Ureter (tissue), 1 donor: ENCODE measurements at regions not wholly inside any gene's neighbourhood (a gene's known extent, or its start where the extent isn't known, plus 50 kb on each side); places are given as distances from the start of the nearest gene placed in this dataset.
"Not testable (repeated sequence)": the region's sequence is repeated elsewhere in the genome, so short reads cannot be mapped to it uniquely, and the experiment has no call there.

ENCODE experiments used
- DNase-seq: peaks from one replicate; pipeline ENCODE4 v3.0.0-alpha.2; 2020; ENCODE audit warnings: low spot score
- donor health status: DM: yes; HTN: yes; CAD: no.

GRCh38 chr5:176018598-176018997 lies 50.5 kb upstream of the THOC3 start:
- DNase-seq: not testable (repeated sequence)

- not testable (repeated sequence) for DNase-seq
Measured at GRCh38 chr5:176020852-176021251, 52.7 kb upstream of the THOC3 start.

- DNase-seq: not testable (repeated sequence)
Measured at GRCh38 chr5:176023535-176023934, 55.4 kb upstream of the THOC3 start.

GRCh38 chr5:176029445-176029844 lies 61.3 kb upstream of the THOC3 start:
- DNase-seq: peak; percentile 34

GRCh38 chr5:176030361-176031117 lies 62.4 kb upstream of the THOC3 start:
- DNase-seq: not testable (repeated sequence)

GRCh38 chr5:176031118-176031510 lies 63.0 kb upstream of the THOC3 start:
- DNase-seq: not testable (repeated sequence)

GRCh38 chr5:176033186-176033585 lies 65.1 kb upstream of the THOC3 start:
- peak; percentile 35 for DNase-seq

- not testable (repeated sequence) for DNase-seq
Measured at GRCh38 chr5:176034407-176035200, 66.5 kb upstream of the THOC3 start.

- not testable (repeated sequence) for DNase-seq
Measured at GRCh38 chr5:176035201-176035530, 67.1 kb upstream of the THOC3 start.

- peak; percentile 35 for DNase-seq
Measured at GRCh38 chr5:176035816-176036308, 67.7 kb upstream of the THOC3 start.

GRCh38 chr5:176036391-176036790 lies 68.3 kb upstream of the THOC3 start:
- not testable (repeated sequence) for DNase-seq

- peak; percentile 29 for DNase-seq
Measured at GRCh38 chr5:176037190-176037589, 69.1 kb upstream of the THOC3 start.

- peak; percentile 31 for DNase-seq
Measured at GRCh38 chr5:176040105-176040801, 72.1 kb upstream of the THOC3 start.

GRCh38 chr5:176041248-176041994 lies 73.3 kb upstream of the THOC3 start:
- not testable (repeated sequence) for DNase-seq

GRCh38 chr5:176042020-176042658 lies 74.0 kb upstream of the THOC3 start:
- not testable (repeated sequence) for DNase-seq

GRCh38 chr5:176043252-176043829 lies 75.2 kb upstream of the THOC3 start:
- DNase-seq: not testable (repeated sequence)

GRCh38 chr5:176043986-176044385 lies 75.9 kb upstream of the THOC3 start:
- DNase-seq: not testable (repeated sequence)

- DNase-seq: not testable (repeated sequence)
Measured at GRCh38 chr5:176044431-176044830, 76.3 kb upstream of the THOC3 start.

GRCh38 chr5:176045442-176045841 lies 77.3 kb upstream of the THOC3 start:
- not testable (repeated sequence) for DNase-seq

GRCh38 chr5:176048671-176049070 lies 80.6 kb upstream of the THOC3 start:
- not testable (repeated sequence) for DNase-seq
